ENCODE measurements at regions not wholly inside any gene's neighbourhood (a gene's known extent, or its start where the extent isn't known, plus 50 kb on each side); places are given as distances from the start of the nearest gene placed in this dataset.
"Not testable (repeated sequence)": the region's sequence is repeated elsewhere in the genome, so short reads cannot be mapped to it uniquely, and the experiment has no call there.

- intact Hi-C loops (cut with micrococcal nuclease): no loop called here
Measured at GRCh38 chr9:78123808-78124207, 92.2 kb upstream of the GNAQ start.

GRCh38 chr9:78122631-78123030 is 91.0 kb upstream of the GNAQ start:
- intact Hi-C loops (cut with micrococcal nuclease): no loop called here

GRCh38 chr9:78121488-78121887 is 89.9 kb upstream of the GNAQ start:
- intact Hi-C loops (cut with micrococcal nuclease): loop anchor here (1.0 kb wide), 1 partner anchor 86 kb away; no protein-coding TSS in a partner anchor

DNA sequence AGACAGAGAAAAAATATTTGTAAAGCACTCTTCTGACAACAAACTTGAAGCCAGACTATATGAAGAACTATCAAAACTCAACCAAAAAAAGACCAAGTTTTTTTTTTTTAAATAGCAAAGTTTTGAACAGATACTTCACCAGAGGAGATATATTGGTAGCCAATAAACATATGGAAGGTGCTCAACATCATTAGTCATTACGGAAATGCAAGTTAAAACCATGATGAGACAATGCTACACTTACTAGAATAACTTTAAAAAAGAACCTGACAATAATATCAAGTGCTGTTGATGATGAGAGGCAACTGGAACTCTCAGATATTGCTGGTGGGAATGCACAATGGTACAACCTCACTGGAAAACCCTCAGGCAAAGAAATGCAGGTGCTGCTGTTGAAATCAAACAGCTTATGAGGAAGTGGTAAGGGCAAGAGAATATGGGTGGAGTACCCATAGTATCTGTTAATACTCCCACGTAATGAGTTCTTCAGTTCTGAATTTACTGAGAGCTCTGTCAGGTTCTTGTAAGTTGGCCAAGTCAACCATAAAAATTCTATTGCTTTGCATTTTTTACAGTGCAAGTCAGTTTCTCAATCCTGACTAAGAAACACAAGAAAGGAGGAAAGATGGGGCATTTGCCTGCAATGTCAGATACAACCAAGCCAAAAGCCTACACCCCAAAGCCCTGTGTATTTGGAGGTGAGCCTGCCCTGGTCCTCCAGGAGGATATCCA is 87.3 kb upstream of the GNAQ start:
- intact Hi-C loops (cut with micrococcal nuclease): loop anchor here (1.0 to 10.0 kb wide), 6 partner anchors 14 to 214 kb away; no protein-coding TSS in a partner anchor

GRCh38 chr9:78115073-78115472 is 83.5 kb upstream of the GNAQ start:
- intact Hi-C loops (cut with micrococcal nuclease): loop anchor here (5.0 to 10.0 kb wide), 3 partner anchors 43 to 210 kb away; no protein-coding TSS in a partner anchor

DNA sequence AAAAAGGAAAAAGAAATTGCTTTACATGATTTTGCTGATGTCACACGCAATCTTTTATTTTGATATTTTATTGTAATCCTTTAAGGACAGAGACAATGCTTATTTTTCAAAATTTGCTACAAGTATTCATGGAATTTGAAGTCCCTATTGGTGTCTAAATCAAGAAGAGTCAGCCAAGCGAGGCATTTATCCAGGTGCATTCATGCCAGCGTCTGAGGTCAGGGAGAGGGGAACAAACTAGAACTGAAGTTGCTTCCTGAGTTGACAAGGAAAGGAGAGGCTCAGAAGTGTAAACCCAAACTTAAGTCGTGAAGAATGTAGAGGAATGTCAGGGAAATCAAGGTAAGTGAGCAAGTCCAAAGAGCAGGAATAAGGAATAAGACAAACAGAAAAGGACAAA is 83.0 kb upstream of the GNAQ start:
- intact Hi-C loops (cut with micrococcal nuclease): loop anchor here (10.0 kb wide), 1 partner anchor 210 kb away; no protein-coding TSS in a partner anchor

DNA sequence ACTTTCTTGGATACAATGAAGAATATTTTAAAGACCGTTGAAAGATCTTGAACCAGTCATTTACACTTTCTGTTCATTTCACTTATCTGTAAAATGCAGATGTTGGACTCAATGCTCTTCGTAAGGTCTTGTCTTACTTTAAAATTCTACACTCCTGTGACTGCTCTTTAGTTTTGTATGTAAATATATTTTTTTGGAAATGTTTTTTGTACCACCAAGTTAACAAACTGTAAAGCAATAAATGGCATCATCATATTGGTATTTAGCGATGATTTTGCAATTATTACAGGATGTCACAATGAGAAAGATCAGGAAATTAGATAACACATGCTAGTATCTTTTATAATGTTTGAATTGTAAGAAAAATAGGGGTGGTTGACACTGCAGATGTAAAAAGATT is 80.8 kb upstream of the GNAQ start:
- intact Hi-C loops (cut with micrococcal nuclease): loop anchor here (10.0 kb wide), 1 partner anchor 208 kb away; no protein-coding TSS in a partner anchor

DNA sequence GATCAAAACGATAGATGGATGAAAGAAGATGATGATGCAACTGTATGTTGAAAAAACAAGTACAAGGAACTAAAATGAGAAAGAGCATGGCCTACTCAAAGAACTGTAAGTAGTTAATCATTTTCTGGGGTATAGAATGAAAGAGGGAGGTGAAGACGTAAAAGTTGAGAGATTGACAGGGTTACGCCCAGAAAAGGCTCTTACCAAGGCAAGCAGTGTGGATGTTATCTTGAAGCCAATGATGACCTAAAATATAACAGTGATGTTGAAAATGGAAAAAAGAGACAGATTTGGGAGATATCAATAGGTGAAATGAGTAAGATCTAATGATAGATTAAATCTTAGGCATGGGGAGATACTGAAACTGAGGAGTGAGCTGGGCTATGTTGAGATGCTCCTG is 80.4 kb upstream of the GNAQ start:
- intact Hi-C loops (cut with micrococcal nuclease): loop anchor here (10.0 kb wide), 1 partner anchor 207 kb away; no protein-coding TSS in a partner anchor

GRCh38 chr9:78109075-78109474 is 77.5 kb upstream of the GNAQ start:
- intact Hi-C loops (cut with micrococcal nuclease): no loop called here

DNA sequence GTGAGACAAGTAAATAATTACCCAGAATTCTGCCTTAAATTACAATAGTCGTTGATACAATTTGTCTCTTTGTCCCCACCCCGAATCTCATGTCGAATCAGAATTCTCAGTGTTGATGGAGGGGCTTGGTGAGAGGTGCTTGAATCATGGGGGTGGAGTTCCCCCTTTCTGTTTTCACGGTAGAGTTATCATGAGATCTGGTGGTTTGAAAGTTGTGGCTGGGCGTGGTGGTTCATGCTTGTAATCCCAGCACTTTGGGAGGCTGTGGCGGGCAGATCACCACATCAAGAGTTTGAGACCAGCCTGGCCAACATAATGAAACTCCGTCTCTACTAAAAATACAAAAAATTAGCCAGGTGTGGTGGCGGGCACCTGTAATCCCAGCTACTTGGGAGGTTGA is 75.0 kb upstream of the GNAQ start:
- intact Hi-C loops (cut with micrococcal nuclease): not testable (repeated sequence)

DNA sequence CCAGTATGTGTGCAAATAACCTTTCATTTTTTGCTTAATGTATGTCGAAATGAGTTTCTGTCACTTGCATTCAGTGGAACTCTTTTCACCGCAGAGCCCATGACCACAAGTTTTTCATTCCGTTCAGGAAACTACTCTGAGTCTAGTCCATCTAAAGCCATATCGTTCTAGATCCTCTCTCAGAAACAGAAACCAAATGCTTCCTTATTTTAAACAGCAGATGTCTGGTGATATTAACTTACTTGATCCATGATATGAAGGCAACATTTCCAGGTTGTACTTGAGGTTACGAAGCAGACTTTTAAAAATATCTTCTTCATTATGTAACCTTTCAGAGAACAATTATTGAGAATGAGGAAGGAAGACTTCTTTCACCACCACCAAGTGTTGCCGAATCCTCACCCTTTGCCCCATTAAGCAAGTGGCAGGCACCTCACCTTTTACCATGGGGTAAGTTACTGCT is 72.4 kb upstream of the GNAQ start:
- intact Hi-C loops (cut with micrococcal nuclease): loop anchor here (2.0 kb wide), 2 partner anchors 15 to 29 kb away; no protein-coding TSS in a partner anchor

DNA sequence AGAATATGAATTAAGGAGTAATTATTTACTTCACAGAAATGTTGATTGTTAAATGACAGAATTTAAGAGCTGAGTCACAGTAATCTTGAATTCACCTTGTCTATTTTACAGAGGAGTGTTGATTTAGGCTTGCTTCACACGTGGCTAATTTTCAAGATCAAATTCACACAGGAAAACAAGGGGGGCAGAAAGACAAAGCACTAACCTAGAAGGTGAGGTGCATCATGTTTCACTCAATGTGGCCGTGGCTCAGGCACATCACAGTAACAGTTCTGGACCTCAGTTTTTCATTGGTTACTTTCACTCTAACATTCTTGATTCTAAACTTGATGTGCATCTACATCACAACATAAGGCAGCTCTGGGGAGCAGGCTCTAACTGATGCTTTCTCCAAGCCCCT is 69.6 kb upstream of the GNAQ start:
- intact Hi-C loops (cut with micrococcal nuclease): no loop called here

- intact Hi-C loops (cut with micrococcal nuclease): no loop called here
Measured at GRCh38 chr9:78097541-78097940, 65.9 kb upstream of the GNAQ start.

- intact Hi-C loops (cut with micrococcal nuclease): no loop called here
Measured at GRCh38 chr9:78091731-78092130, 60.1 kb upstream of the GNAQ start.

DNA sequence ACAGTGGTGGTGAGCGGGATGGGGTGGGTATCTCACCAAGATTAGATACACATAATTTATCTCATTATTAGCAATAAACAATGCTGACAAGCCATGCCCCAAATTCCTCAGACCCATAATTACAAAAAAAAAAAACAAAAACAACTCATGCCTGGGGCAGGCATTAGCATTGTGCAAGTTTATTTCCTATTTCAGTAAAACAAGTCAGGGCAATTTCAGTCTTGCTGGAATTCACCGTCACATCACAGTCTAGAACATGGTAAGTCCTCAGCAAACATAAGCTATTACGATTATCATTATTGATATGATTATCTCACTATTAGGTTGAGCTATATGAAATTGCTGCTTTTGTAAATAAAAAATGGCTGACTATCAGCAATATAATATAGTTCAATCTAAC is 57.5 kb upstream of the GNAQ start:
- intact Hi-C loops (cut with micrococcal nuclease): no loop called here

- intact Hi-C loops (cut with micrococcal nuclease): not testable (repeated sequence)
Measured at GRCh38 chr9:78088190-78088589, 56.6 kb upstream of the GNAQ start.
